T-helper 1 cell treated with Interleukin-12 subunit alpha and Interleukin-12 subunit beta and Interleukin-4 antibody, amounts not matched to agents 30 ng/mL and 1 ng/mL, for 36 hours (primary cell): ENCODE measurements at regions not wholly inside any gene's neighbourhood (a gene's known extent, or its start where the extent isn't known, plus 50 kb on each side); places are given as distances from the start of the nearest gene placed in this dataset.

ENCODE experiments used
- intact Hi-C: fragments of 100-400 bp; cut with micrococcal nuclease; formaldehyde crosslinking; loops from one replicate; pipeline ENCODE4 v1.15.1; 2024

DNA sequence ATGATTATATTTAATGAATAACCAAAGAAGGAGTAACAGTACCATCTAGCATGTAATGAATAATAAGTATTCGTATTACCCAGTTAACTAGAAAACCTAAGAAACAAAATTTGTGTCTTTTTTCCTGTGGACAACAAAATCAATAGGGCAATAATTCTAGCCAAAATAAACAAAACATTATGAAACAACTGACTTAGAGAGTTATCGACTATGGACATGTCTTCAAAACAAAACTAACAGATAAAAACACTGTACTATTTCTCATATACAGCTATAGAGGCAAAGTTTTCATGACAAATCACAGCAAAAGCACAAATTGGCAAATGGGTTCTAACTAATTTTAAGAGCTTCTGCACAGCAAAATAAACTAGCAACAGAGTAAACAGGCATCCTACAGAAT lies 224.1 kb downstream of the ALX1 start:
- intact Hi-C loops: no loop called here

DNA sequence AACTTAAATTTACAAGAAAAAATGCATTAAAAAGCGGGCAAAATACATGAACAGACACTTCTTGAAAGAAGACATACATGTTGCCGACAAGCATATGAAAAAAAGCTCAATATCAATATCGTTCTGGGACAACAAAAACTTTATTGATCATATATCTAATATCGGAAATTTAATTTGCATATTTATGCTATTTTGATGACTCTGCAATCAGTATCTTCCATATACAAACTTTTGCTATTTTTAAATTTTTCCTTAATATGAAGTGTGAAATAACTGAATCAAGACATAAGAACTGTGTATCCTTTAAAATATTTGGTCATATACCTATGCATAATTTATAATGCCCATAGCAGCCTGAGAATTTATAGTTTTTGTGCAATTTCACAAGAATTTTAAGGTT lies 224.6 kb downstream of the ALX1 start:
- intact Hi-C loops: no loop called here

DNA sequence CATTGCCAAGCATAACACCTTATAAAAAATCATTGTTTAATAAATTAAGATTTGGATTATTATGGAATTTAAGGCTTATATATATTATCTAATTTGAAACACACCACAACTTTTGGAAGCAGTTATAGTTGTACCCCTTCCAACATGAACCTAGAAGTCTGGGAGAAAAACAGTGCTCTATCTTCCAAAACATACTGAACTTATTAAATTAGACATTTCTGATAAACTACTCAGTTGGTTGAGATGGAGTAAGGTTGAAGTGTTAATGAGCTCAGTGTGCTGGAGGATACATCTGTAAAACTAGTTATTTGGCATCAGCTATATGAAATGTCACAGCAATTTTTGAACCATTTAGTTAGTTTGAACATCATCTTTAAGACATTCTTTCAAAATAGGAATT lies 227.4 kb downstream of the ALX1 start:
- intact Hi-C loops: no loop called here

DNA sequence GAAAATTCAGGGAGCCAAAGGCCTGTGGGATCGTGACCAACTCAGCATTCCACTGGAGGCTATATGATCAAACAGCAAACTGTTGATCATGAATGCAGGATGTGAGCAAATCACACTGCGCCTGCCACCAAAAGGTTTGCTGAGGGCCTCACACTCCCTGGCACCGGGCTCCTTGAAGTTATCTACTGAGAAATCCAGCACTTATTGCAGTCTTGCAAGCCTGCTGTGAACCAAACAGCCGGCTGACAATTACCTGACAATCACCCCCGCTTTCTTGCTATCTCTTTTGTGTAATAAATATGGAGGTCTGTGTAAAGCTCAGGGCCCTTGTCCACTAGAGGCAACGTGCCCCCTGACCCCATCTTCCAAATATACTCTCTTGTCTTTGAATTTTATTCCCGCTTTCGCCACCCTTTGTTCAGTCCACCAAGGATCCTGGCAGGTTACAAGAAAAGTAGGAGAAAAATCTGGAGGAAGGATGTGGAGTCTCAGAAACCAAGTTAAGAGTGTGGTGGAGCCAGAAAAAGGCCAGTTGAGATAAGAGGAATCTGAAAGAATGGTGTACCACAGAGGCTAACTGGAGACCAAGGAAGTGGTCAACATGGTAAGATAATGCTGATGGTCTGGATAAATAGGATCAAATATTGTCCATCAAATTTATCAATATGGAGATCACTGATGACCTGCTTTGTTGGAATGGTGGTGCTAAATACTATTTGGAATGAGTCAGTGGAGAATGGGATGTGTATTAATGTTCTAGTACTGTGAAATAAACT lies 229.2 kb downstream of the ALX1 start:
- intact Hi-C loops: no loop called here

- intact Hi-C loops: no loop called here
These were observed 229.8 kb downstream of the ALX1 start for GRCh38 chr12:85509857-85510256.

DNA sequence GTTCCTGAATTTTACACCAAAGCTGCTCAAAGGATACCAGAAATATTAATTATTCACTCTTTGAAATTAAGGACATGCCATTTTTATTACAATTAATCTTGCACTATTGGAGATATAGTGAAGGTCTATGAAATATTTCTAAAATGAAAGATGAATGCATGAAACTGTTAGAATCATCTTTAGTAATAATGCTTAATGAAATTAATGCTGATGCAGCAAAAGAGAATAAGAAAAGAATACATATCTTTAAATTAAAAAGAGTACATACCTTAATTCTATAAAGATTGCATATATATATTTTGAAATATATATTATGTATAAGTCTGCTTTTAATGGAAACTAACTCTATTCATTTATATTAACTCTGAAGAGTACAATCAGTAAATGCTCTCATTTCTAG lies 236.0 kb downstream of the ALX1 start:
- intact Hi-C loops: no loop called here

DNA sequence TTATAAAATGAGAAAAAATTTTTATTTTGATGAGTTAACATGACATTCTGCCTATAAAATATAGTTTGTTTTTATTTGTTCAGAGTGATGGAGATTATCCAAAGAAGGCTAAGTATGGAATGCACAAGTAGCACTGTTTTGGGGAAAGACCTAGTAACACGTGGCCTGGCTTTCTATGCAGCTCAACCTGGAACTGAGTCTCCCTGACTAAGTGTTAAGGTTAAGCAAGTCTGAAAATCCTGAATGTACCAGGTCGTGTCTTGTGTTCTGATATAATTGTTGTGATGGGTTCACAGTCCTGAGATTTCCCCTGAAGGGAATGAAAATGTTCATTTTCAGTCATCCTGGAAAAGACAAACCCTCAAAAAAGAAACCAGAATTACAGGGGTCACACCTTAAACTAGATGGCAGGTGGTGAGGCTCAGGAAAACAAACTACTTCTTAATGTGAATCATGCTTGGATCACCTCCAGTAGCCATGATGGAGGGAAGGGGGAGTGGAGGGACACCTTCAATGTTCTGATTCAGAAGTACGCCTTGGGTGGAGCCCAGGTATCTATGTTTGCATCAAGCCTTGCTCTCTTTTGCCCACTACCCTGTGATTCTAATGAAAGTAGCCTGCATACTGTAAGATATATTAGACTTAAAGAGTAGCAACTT lies 236.8 kb downstream of the ALX1 start:
- intact Hi-C loops: no loop called here

DNA sequence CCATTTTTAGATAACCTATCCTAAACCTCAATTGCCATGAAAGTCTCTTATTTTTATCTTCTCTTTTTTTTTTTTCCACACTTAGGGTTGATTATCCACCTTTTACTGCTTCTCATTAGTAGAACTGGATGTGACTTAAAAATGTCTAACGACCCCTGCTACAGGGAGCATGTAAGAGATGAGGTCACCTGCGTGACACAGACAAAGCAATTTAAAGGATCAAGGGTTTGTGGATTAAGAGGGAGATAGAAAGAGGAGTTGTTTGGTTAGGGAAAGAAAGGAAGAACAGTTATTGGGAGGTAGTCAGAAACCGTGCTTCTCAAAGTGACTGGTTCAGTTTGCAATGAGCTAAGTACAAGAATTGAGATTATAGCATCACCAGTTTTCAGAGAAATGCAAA lies 239.1 kb downstream of the ALX1 start:
- intact Hi-C loops: no loop called here

DNA sequence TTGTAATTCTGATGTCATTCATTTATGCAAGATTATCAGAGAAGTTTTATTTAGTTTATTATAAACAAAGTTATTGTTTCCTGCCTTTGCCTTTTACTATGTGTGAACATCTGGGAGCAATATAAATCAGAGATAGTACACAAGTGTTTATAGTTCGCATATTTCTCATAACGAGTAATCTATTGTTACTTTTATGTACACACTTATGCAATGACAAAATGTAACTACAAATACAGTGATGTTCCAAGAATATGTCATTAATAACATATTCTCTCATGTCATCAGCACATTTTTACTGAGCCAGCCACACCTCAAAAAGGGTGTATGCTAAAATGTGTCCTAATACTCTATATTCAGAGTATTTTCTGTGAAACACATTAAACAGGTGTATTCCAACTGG lies 243.2 kb downstream of the ALX1 start:
- intact Hi-C loops: no loop called here

DNA sequence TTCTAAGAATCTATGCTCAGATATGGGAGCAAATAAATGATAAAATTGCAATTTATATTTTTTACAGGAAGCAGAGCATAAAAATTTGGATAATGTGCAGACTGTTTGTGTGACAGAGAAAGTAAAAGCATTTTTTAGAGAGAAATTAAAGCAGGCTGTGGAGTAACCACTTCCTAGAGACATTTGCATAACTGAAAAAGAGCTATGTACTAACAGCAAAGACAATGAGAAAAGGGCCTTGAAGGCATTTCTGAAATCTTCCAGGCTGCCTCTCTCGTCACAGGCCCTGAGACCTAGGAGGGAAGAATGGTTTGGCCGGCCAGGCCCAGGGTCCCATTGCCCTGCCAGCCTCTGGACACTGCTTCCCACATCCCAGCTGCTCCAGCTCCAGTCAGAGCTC lies 247.2 kb downstream of the ALX1 start:
- intact Hi-C loops: no loop called here

GRCh38 chr12:85529896-85530295 lies 249.9 kb downstream of the ALX1 start:
- intact Hi-C loops: no loop called here

GRCh38 chr12:85530456-85530855 lies 250.4 kb downstream of the ALX1 start:
- intact Hi-C loops: no loop called here

DNA sequence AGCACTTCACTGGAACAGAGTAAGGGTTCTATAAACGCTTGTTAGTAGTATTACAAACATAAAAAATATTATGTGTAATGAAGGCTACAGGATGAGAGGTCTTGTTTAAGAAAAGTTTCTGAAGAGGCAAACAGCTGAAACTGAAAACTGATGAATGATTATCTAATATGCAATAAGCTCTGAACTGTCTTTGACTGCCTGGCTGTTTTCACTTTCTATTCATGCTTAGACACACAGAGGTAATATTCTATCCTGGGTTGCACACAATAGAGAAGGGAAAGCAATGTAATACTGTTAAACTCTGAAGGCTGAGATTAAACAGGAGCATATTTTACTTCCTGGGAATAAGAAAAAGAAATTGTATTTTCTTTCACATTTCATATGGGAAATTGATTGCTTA lies 251.3 kb downstream of the ALX1 start:
- intact Hi-C loops: no loop called here

- intact Hi-C loops: no loop called here
These were observed 269.6 kb downstream of the ALX1 start for GRCh38 chr12:85549640-85550039.

DNA sequence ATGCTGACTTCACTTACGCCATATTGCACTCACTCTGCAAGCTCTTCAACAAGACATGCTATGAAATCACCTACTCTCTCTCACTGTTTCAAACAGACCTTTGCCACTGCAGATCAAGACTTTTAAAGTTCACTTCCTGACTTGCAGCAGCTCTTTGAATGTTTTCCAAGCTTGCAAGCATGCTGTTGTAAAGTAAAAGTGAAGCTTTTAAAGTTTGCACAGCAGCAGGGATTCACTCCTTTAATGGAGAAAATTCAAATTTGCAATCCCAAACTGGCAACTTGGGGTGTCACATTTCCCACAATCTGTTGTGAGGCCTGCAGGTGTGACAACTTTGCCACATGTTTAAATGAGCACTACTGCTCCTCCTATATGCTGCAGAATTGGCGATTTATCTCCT lies 270.9 kb downstream of the ALX1 start:
- intact Hi-C loops: no loop called here

DNA sequence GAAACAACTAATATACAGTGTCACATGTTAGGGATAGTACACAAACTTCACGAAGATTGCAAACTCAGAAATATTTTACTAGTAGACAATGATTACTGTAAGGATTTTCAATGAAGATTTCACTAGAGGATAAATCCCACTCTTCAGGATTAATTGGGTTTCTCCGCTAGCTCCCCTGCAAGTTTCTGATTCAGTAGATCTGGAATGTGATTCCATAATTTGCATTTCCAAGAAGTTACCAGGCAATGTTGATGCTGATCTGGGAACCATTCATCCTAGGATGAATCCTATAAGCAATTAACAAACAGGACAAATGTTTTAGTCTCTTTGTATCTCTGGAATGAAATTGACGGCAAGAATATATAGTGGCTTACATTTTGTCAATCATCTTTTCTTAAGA lies 272.4 kb downstream of the ALX1 start:
- intact Hi-C loops: no loop called here

GRCh38 chr12:85557850-85558249 lies 277.8 kb downstream of the ALX1 start:
- intact Hi-C loops: no loop called here

DNA sequence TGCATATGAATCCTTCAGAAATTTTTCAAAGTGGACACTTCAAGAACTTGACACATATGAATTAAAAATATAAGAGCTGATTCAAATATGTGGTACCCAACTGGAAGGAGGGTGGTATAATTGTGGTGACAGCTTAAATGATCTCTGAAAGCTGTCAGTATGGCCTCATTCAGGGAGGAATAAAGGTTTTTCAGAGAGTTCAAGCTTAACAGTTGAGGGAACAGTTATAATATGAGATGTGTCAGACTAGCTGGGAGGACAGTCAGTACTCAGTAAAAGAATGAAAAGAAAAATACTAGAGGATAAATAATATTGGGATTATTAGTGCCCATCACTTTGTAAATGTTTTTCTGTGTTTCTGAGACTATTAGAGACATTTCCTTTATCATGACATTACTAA lies 277.5 kb downstream of the RASSF9 start:
- intact Hi-C loops: no loop called here

DNA sequence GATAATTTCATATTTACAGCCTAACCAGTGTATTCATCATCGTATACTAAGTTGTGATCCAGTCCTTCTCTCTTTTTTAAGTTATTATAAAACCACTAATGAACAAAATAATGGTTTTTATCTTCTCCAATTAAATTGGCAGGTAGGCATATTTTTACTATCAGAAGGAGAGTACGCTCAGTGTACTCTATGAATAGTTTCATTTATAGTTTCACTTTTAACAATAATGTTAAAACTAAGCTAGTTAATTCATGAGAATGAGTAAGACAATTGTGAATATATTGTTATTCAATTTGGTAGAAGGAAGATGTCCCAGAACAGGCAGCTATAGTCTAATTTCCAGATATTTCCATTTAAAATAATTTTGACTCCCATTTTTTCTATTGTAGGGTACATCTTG lies 277.1 kb downstream of the RASSF9 start:
- intact Hi-C loops: no loop called here

- intact Hi-C loops: no loop called here
These were observed 276.7 kb downstream of the RASSF9 start for GRCh38 chr12:85559536-85559935.

- intact Hi-C loops: loop anchor here (5.0 kb wide), 1 partner anchor 670 kb away; no protein-coding TSS in a partner anchor
These were observed 273.4 kb downstream of the RASSF9 start for GRCh38 chr12:85562765-85563164.

DNA sequence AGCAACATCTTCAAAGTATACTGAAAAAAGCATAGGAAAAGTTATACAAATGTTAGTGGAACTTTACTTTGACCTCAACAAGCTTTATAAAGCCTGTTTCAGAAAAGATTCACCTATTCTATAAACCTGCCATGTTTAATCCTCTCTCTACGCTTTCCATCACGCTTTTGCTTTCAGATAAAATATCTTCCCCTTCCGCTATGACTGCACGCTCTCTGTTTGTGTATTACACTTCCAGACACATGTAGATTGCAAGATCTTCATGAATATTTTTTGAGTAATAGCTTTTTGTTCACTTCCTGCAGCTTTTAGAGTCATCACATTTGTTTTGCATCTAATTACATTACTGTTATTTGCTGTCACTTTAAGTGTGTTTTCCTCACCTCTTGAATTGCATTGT lies 271.4 kb downstream of the RASSF9 start:
- intact Hi-C loops: loop anchor here (5.0 kb wide), 1 partner anchor 672 kb away; no protein-coding TSS in a partner anchor
